Keratinocyte (primary cell): ENCODE measurements at regions not wholly inside any gene's neighbourhood (a gene's known extent, or its start where the extent isn't known, plus 50 kb on each side); places are given as distances from the start of the nearest gene placed in this dataset.
A peak's percentile ranks its signal among the peaks of the same experiment; 100 is the strongest.

Experiments
- DNase-seq: peaks from one replicate; pipeline ENCODE4 v3.0.0-alpha.2; 2011; ENCODE audit warnings: low read depth, missing footprints, low spot score
- FAIRE-seq: peaks from 2 replicates; lab custom pipeline; 2011; peaks lifted over from hg19 to GRCh38; lab: Jason Lieb, UNC
- H2AFZ ChIP-seq: 2 replicates; pipeline ENCODE4 v1.6.0; 2012; ENCODE audit warnings: low read length, control low read depth, inconsistent platforms; ENCODE audit not compliant: control insufficient read depth
- H3K27ac ChIP-seq: 2 replicates; pipeline ENCODE4 v1.5.1; 2011; ENCODE audit warnings: low read length; ENCODE audit not compliant: control insufficient read depth, insufficient read depth
- H3K27me3 ChIP-seq: 3 replicates; pipeline ENCODE4 v1.6.0; 2011; ENCODE audit warnings: low read length; ENCODE audit not compliant: control insufficient read depth, insufficient read depth; ENCODE audit errors: extremely low read depth
- H3K36me3 ChIP-seq, 2 experiments: 2 replicates in 1 of 2; 3 replicates in 1 of 2; pipeline ENCODE4 v1.5.1; 2011; ENCODE audit warnings: low read length in 2 of 2, mild to moderate bottlenecking in 1 of 2; ENCODE audit not compliant: control insufficient read depth in 2 of 2, insufficient read depth in 2 of 2; ENCODE audit errors: extremely low read depth in 1 of 2
- H3K4me1 ChIP-seq: 3 replicates; pipeline ENCODE4 v1.5.1; 2011; ENCODE audit warnings: low read length; ENCODE audit not compliant: control insufficient read depth, insufficient read depth; ENCODE audit errors: extremely low read depth
- H3K4me2 ChIP-seq: 3 replicates; pipeline ENCODE4 v1.6.0; 2011; ENCODE audit warnings: low read depth, low read length; ENCODE audit not compliant: control insufficient read depth, insufficient read depth; ENCODE audit errors: extremely low read depth
- H3K4me3 ChIP-seq, 3 experiments: fragments of 200-600 bp in 1 of 3; sonication (generic) in 1 of 3; 2 replicates in 2 of 3; 3 replicates in 1 of 3; pipeline ENCODE4 v1.5.1; 2011 to 2016; ENCODE audit warnings: low read length in 3 of 3, mild to moderate bottlenecking in 3 of 3, control low read depth in 2 of 3, inconsistent platforms in 1 of 3, low read depth in 1 of 3, mixed read lengths in 1 of 3, mixed run types in 1 of 3, moderate library complexity in 1 of 3; ENCODE audit not compliant: control insufficient read depth in 2 of 3, insufficient read depth in 2 of 3; ENCODE audit errors: extremely low read depth in 1 of 3
- H3K79me2 ChIP-seq: 2 replicates; pipeline ENCODE4 v1.6.0; 2012; ENCODE audit warnings: low read length; ENCODE audit not compliant: control insufficient read depth, insufficient read depth
- H3K9ac ChIP-seq: 3 replicates; pipeline ENCODE4 v1.6.0; 2011; ENCODE audit warnings: low read length; ENCODE audit not compliant: control insufficient read depth, insufficient read depth; ENCODE audit errors: extremely low read depth
- H3K9me1 ChIP-seq: 3 replicates; pipeline ENCODE4 v1.6.0; 2011; ENCODE audit warnings: low read length; ENCODE audit not compliant: control insufficient read depth, insufficient read depth; ENCODE audit errors: extremely low read depth
- H3K9me3 ChIP-seq: 2 replicates; pipeline ENCODE4 v1.5.1; 2012; ENCODE audit warnings: low read depth, low read length; ENCODE audit not compliant: control insufficient read depth
- H4K20me1 ChIP-seq: 3 replicates; pipeline ENCODE4 v1.6.0; 2011; ENCODE audit warnings: low read length; ENCODE audit not compliant: control insufficient read depth, insufficient read depth; ENCODE audit errors: extremely low read depth
- CTCF ChIP-seq, 3 experiments: IDR thresholded peaks in 1 of 3; conservative IDR thresholded peaks in 1 of 3; optimal IDR thresholded peaks in 1 of 3; 2 replicates in 2 of 3; 3 replicates in 1 of 3; pipeline versions ENCODE3 to v1.5.1; 2011; ENCODE audit warnings: low read length in 3 of 3, mild to moderate bottlenecking in 3 of 3, moderate library complexity in 2 of 3, control low read depth in 1 of 3, inconsistent platforms in 1 of 3; ENCODE audit not compliant: insufficient read depth in 2 of 3; ENCODE audit errors: extremely low read depth in 1 of 3
- EZH2 ChIP-seq: IDR thresholded peaks from one replicate; pipeline ENCODE4 v1.6.1; 2012; ENCODE audit warnings: inconsistent platforms, mild to moderate bottlenecking, low read length, moderate library complexity
- dilution Hi-C: fragments of 300-500 bp; cut with MboI; formaldehyde crosslinking; loops from one replicate; pipeline ENCODE4 v1.7.0; 2020; ENCODE audit warnings: low sequenced_read_pairs; ENCODE audit not compliant: extremely low pct_ligation_motif_present

- Histone ChIP-seq H3K36me3 (no peaks in the 10 kb centered on the region), H3K4me1 (peaks cover 15% of the 10 kb centered on the region), H3K9me1 (no peaks in the 10 kb centered on the region), H3K27ac (no peak overlapping the region), H3K9ac (no peak overlapping the region), H4K20me1 (no peaks in the 10 kb centered on the region), H3K4me2 (peak overlapping the region; percentile 54), H3K4me3 (no peak overlapping the region), H2AFZ (peak overlapping the region; percentile 73), H3K9me3 (no peaks in the 10 kb centered on the region), H3K79me2 (no peaks in the 10 kb centered on the region), H3K27me3 (no peaks in the 10 kb centered on the region)
- FAIRE-seq (no peak), DNase-seq (no peak)
- dilution Hi-C loops = no loop called here
- no peak for TF ChIP-seq EZH2
Measured at GRCh38 chr1:244964112-244964971, 100.0 kb upstream of the HNRNPU start.

- DNase-seq = no peak
- H3K4me2 ChIP-seq = no peak overlapping the region
- H2AFZ ChIP-seq = no peak overlapping the region
- no peak overlapping the region for H3K9ac ChIP-seq
- H3K79me2 ChIP-seq = no peaks in the 10 kb centered on the region
- no peaks in the 10 kb centered on the region for H3K27me3 ChIP-seq
- no peak for FAIRE-seq
- peaks cover 9% of the 10 kb centered on the region for H3K4me1 ChIP-seq
- no peaks in the 10 kb centered on the region for H4K20me1 ChIP-seq
- no peaks in the 10 kb centered on the region for H3K9me3 ChIP-seq
- H3K27ac ChIP-seq = no peak overlapping the region
- dilution Hi-C loops = no loop called here
- no peaks in the 10 kb centered on the region for H3K9me1 ChIP-seq
- no peak overlapping the region for H3K4me3 ChIP-seq
- TF ChIP-seq EZH2 (no peak), CTCF (optimal IDR thresholded peaks at IDR 0.05 in 1 of 3, IDR thresholded peaks at IDR 0.05 in 1 of 3, conservative IDR thresholded peaks at IDR 0.05 in 1 of 3; ENCODE audit: extremely low read depth in 1 of 3, insufficient read depth in 2 of 3, low read length in 3 of 3) (no peak)
- no peaks in the 10 kb centered on the region for H3K36me3 ChIP-seq
Measured at GRCh38 chr1:244963231-244963826, 99.0 kb upstream of the HNRNPU start.
